ENCODE measurements at regions not wholly inside any gene's neighbourhood (a gene's known extent, or its start where the extent isn't known, plus 50 kb on each side); places are given as distances from the start of the nearest gene placed in this dataset.

GRCh38 chr14:97116546-97116945 is 319.4 kb downstream of the VRK1 start:
- Mint-ChIP-seq H3K27ac (ENCODE audit: unreplicated experiment) (no peak overlapping the region), H3K4me3 (ENCODE audit: unreplicated experiment) (no peak overlapping the region), H3K9me3 (ENCODE audit: unreplicated experiment) (no peaks in the 10 kb centered on the region), H3K27me3 (ENCODE audit: low read depth, unreplicated experiment) (peaks cover 21% of the 10 kb centered on the region), H3K4me1 (ENCODE audit: low read depth, unreplicated experiment) (no peaks in the 10 kb centered on the region), H3K36me3 (ENCODE audit: low read depth, unreplicated experiment) (no peaks in the 10 kb centered on the region)
- Histone ChIP-seq H3K27ac (ENCODE audit: low read depth, low read length) (no peak overlapping the region), H3K4me2 (ENCODE audit: low read length) (no peak overlapping the region), H3K9ac (ENCODE audit: low read length) (no peak overlapping the region), H3K9me3 (ENCODE audit: insufficient read depth, low read depth, low read length) (no peaks in the 10 kb centered on the region), H2AFZ (ENCODE audit: low read depth, low read length) (no peak overlapping the region), H3K4me1 (ENCODE audit: insufficient read depth, low read length) (no peaks in the 10 kb centered on the region), H3K4me3 (ENCODE audit: insufficient read depth, low read depth, low read length) (no peak overlapping the region), H3K27me3 (ENCODE audit: insufficient read depth, low read length) (no peaks in the 10 kb centered on the region), H4K20me1 (ENCODE audit: insufficient read depth, low read length) (no peaks in the 10 kb centered on the region), H3K36me3 (ENCODE audit: insufficient read depth, low read length) (no peaks in the 10 kb centered on the region), H3K79me2 (ENCODE audit: insufficient read depth, low read length) (no peaks in the 10 kb centered on the region)
- DNase-seq (ENCODE audit: low read depth) = no peak
- TF ChIP-seq CTCF (IDR thresholded peaks at IDR 0.05; ENCODE audit: insufficient read depth, low read depth, low read length) (no peak), EZH2 (IDR thresholded peaks at IDR 0.05; ENCODE audit: insufficient read depth, low read length) (no peak)
- no peak for FAIRE-seq

- H3K27ac ChIP-seq (ENCODE audit: low read depth, low read length) = no peak overlapping the region
- no peak for TF ChIP-seq EZH2 (IDR thresholded peaks at IDR 0.05; ENCODE audit: insufficient read depth, low read length)
- TF ChIP-seq CTCF (IDR thresholded peaks at IDR 0.05; ENCODE audit: insufficient read depth, low read depth, low read length) = no peak
- Mint-ChIP-seq H3K27me3 (ENCODE audit: low read depth, unreplicated experiment) (peaks cover 23% of the 10 kb centered on the region), H3K4me1 (ENCODE audit: low read depth, unreplicated experiment) (no peaks in the 10 kb centered on the region), H3K27ac (ENCODE audit: unreplicated experiment) (no peak overlapping the region), H3K9me3 (ENCODE audit: unreplicated experiment) (no peaks in the 10 kb centered on the region), H3K36me3 (ENCODE audit: low read depth, unreplicated experiment) (no peaks in the 10 kb centered on the region), H3K4me3 (ENCODE audit: unreplicated experiment) (no peak overlapping the region)
- no peaks in the 10 kb centered on the region for H3K9me3 ChIP-seq (ENCODE audit: insufficient read depth, low read depth, low read length)
- H4K20me1 ChIP-seq (ENCODE audit: insufficient read depth, low read length) = no peaks in the 10 kb centered on the region
- H3K36me3 ChIP-seq (ENCODE audit: insufficient read depth, low read length) = no peaks in the 10 kb centered on the region
- FAIRE-seq (no peak), DNase-seq (ENCODE audit: low read depth) (no peak)
- no peak overlapping the region for H3K4me3 ChIP-seq (ENCODE audit: insufficient read depth, low read depth, low read length)
- H3K79me2 ChIP-seq (ENCODE audit: insufficient read depth, low read length) = no peaks in the 10 kb centered on the region
- no peaks in the 10 kb centered on the region for H3K27me3 ChIP-seq (ENCODE audit: insufficient read depth, low read length)
- no peak overlapping the region for H3K4me2 ChIP-seq (ENCODE audit: low read length)
- H2AFZ ChIP-seq (ENCODE audit: low read depth, low read length) = no peak overlapping the region
- no peaks in the 10 kb centered on the region for H3K4me1 ChIP-seq (ENCODE audit: insufficient read depth, low read length)
- no peak overlapping the region for H3K9ac ChIP-seq (ENCODE audit: low read length)
Observed at GRCh38 chr14:97117693-97118092, 320.5 kb downstream of the VRK1 start.

GRCh38 chr14:97120204-97120603 is 323.0 kb downstream of the VRK1 start:
- DNase-seq (ENCODE audit: low read depth) (no peak), FAIRE-seq (no peak)
- H3K4me1 Mint-ChIP-seq (ENCODE audit: low read depth, unreplicated experiment) = no peaks in the 10 kb centered on the region
- Histone ChIP-seq H3K9ac (ENCODE audit: low read length) (no peak overlapping the region), H3K4me2 (ENCODE audit: low read length) (no peak overlapping the region), H3K27ac (ENCODE audit: low read depth, low read length) (no peak overlapping the region), H3K79me2 (ENCODE audit: insufficient read depth, low read length) (no peaks in the 10 kb centered on the region), H3K4me1 (ENCODE audit: insufficient read depth, low read length) (no peaks in the 10 kb centered on the region), H3K9me3 (ENCODE audit: insufficient read depth, low read depth, low read length) (no peaks in the 10 kb centered on the region), H3K36me3 (ENCODE audit: insufficient read depth, low read length) (no peaks in the 10 kb centered on the region), H3K4me3 (ENCODE audit: insufficient read depth, low read depth, low read length) (no peak overlapping the region), H3K27me3 (ENCODE audit: insufficient read depth, low read length) (no peaks in the 10 kb centered on the region), H2AFZ (ENCODE audit: low read depth, low read length) (no peak overlapping the region), H4K20me1 (ENCODE audit: insufficient read depth, low read length) (no peaks in the 10 kb centered on the region)
- H3K36me3 Mint-ChIP-seq (ENCODE audit: low read depth, unreplicated experiment) = no peaks in the 10 kb centered on the region
- H3K4me3 Mint-ChIP-seq (ENCODE audit: unreplicated experiment) = no peak overlapping the region
- H3K9me3 Mint-ChIP-seq (ENCODE audit: unreplicated experiment) = no peaks in the 10 kb centered on the region
- TF ChIP-seq EZH2 (IDR thresholded peaks at IDR 0.05; ENCODE audit: insufficient read depth, low read length) (no peak), CTCF (IDR thresholded peaks at IDR 0.05; ENCODE audit: insufficient read depth, low read depth, low read length) (no peak)
- H3K27me3 Mint-ChIP-seq (ENCODE audit: low read depth, unreplicated experiment) = peaks cover 28% of the 10 kb centered on the region
- H3K27ac Mint-ChIP-seq (ENCODE audit: unreplicated experiment) = no peak overlapping the region

All from astrocyte (in vitro differentiated cells and primary cell).